ENCODE measurements at regions not wholly inside any gene's neighbourhood (a gene's known extent, or its start where the extent isn't known, plus 50 kb on each side); places are given as distances from the start of the nearest gene placed in this dataset.

GRCh38 chr7:41446606-41447449 lies 256.1 kb downstream of the INHBA start:
- DNase-seq (ENCODE audit: low read depth): no peak
- no peak overlapping the region for H3K4me3 ChIP-seq (ENCODE audit: low read depth, low read length)
- TF ChIP-seq, protein P1, sequence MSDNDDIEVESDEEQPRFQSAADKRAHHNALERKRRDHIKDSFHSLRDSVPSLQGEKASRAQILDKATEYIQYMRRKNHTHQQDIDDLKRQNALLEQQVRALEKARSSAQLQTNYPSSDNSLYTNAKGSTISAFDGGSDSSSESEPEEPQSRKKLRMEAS (IDR thresholded peaks at IDR 0.05; ENCODE audit: low read depth, low read length): no peak
- TF ChIP-seq MYC (IDR thresholded peaks at IDR 0.05; ENCODE audit: low read depth, low read length) (no peak), POLR2A (IDR thresholded peaks at IDR 0.05; ENCODE audit: extremely low read depth, insufficient read length) (no peak), CTCF (IDR thresholded peaks at IDR 0.05; ENCODE audit: low read depth, low read length) (no peak)

GRCh38 chr7:41445946-41446345 lies 256.9 kb downstream of the INHBA start:
- TF ChIP-seq, protein P1 (IDR thresholded peaks at IDR 0.05; ENCODE audit: low read depth, low read length): no peak
- TF ChIP-seq MYC (IDR thresholded peaks at IDR 0.05; ENCODE audit: low read depth, low read length) (no peak), CTCF (IDR thresholded peaks at IDR 0.05; ENCODE audit: low read depth, low read length) (no peak), POLR2A (IDR thresholded peaks at IDR 0.05; ENCODE audit: extremely low read depth, insufficient read length) (no peak)
- DNase-seq (ENCODE audit: low read depth): no peak
- H3K4me3 ChIP-seq (ENCODE audit: low read depth, low read length): no peak overlapping the region

DNA sequence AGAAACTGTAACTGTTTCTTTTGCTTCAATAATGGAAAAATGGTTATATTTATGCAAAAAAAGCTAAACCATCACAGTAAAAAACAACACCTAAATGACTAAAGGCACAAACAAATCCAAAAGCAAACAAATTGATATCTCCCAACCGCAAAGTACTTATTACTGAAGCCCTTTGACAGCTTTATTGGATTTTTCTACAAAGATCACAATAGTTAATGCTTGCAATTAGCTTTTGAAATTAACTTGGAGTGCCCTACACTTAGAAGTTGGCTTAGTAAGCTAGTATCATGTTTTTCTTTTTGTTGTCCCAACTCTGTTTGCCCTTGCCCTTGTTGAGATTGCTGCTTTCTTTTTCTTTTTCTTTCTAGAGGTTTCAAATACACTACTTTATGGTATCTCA lies 257.5 kb downstream of the INHBA start:
- TF ChIP-seq CTCF (IDR thresholded peaks at IDR 0.05; ENCODE audit: low read depth, low read length): no peak
- TF ChIP-seq, protein P1 (IDR thresholded peaks at IDR 0.05; ENCODE audit: low read depth, low read length): no peak
- TF ChIP-seq MYC (IDR thresholded peaks at IDR 0.05; ENCODE audit: low read depth, low read length): no peak
- no peak for TF ChIP-seq POLR2A (IDR thresholded peaks at IDR 0.05; ENCODE audit: extremely low read depth, insufficient read length)
- DNase-seq (ENCODE audit: low read depth): no peak
- H3K4me3 ChIP-seq (ENCODE audit: low read depth, low read length): no peak overlapping the region

DNA sequence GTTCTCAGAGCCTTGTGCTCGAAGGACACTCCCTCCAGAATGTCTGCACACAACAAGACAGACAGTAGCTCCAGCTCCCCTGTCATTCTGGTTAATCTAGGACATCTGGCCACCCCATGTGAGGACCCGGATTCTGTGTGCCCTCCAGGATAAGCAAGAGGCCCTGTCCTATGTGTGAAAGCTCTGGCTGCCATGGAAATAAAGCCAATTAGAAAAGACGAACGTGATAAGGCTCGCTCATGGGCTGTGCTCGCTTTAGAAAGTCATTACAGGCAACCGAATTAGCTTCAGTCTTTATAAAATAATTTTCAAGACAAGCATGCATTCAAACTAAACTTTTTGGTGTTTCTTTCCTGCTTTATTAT lies 263.4 kb downstream of the INHBA start:
- TF ChIP-seq POLR2A (IDR thresholded peaks at IDR 0.05; ENCODE audit: extremely low read depth, insufficient read length): no peak
- no peak for TF ChIP-seq MYC (IDR thresholded peaks at IDR 0.05; ENCODE audit: low read depth, low read length)
- no peak for TF ChIP-seq CTCF (IDR thresholded peaks at IDR 0.05; ENCODE audit: low read depth, low read length)
- TF ChIP-seq, protein P1 (IDR thresholded peaks at IDR 0.05; ENCODE audit: low read depth, low read length): no peak
- no peak for DNase-seq (ENCODE audit: low read depth)

GRCh38 chr7:41438705-41439514 lies 264.0 kb downstream of the INHBA start:
- DNase-seq (ENCODE audit: low read depth): no peak
- TF ChIP-seq POLR2A (IDR thresholded peaks at IDR 0.05; ENCODE audit: extremely low read depth, insufficient read length) (no peak), MYC (IDR thresholded peaks at IDR 0.05; ENCODE audit: low read depth, low read length) (no peak), CTCF (IDR thresholded peaks at IDR 0.05; ENCODE audit: low read depth, low read length) (no peak)
- TF ChIP-seq, protein P1 (IDR thresholded peaks at IDR 0.05; ENCODE audit: low read depth, low read length): no peak
- no peak overlapping the region for H3K4me3 ChIP-seq (ENCODE audit: low read depth, low read length)

More for the DNA sequence above, 263.4 kb downstream of the INHBA start:
- H3K4me3 ChIP-seq (ENCODE audit: low read depth, low read length): no peak overlapping the region
